ENCODE measurements at regions not wholly inside any gene's neighbourhood (a gene's known extent, or its start where the extent isn't known, plus 50 kb on each side); places are given as distances from the start of the nearest gene placed in this dataset.

GRCh38 chr18:75654851-75655751 is 227.6 kb upstream of the SMIM21 start:
- DNase-seq = no peak

GRCh38 chr18:75654386-75654785 is 226.9 kb upstream of the SMIM21 start:
- H3K9me2 ChIP-seq (replicated peaks; ENCODE audit: insufficient read depth, low read length) = no peaks in the 10 kb centered on the region
- H3K9me3 ChIP-seq (replicated peaks; ENCODE audit: insufficient read depth, low read length) = no peaks in the 10 kb centered on the region
- no peak overlapping the region for H3K27ac ChIP-seq (ENCODE audit: low read length)
- H3K79me2 ChIP-seq (ENCODE audit: low read length) = no peaks in the 10 kb centered on the region
- H3K9ac ChIP-seq (ENCODE audit: low read length) = no peak overlapping the region
- H3K4me1 ChIP-seq (ENCODE audit: low read length) = no peaks in the 10 kb centered on the region
- no peaks in the 10 kb centered on the region for H4K20me1 ChIP-seq (ENCODE audit: insufficient read depth, low read length)
- H3K4me3 ChIP-seq (ENCODE audit: low read length) = no peak overlapping the region
- H3K27me3 ChIP-seq (replicated peaks; ENCODE audit: insufficient read depth, low read length) = no peaks in the 10 kb centered on the region
- DNase-seq = no peak
- no peaks in the 10 kb centered on the region for H3F3A ChIP-seq (ENCODE audit: insufficient read depth, low read length)
- no peaks in the 10 kb centered on the region for H3K36me3 ChIP-seq (replicated peaks; ENCODE audit: insufficient read depth, low read length)
- TF ChIP-seq EZH2phosphoT487 (IDR thresholded peaks at IDR 0.05; ENCODE audit: low read length) (no peak), EZH2 (optimal IDR thresholded peaks at IDR 0.05; ENCODE audit: low read depth, low read length) (no peak)
- no peak overlapping the region for H2AFZ ChIP-seq (ENCODE audit: low read length)
- no peak overlapping the region for H3K4me2 ChIP-seq (ENCODE audit: low read depth, low read length)

More at GRCh38 chr18:75654851-75655751, 227.6 kb upstream of the SMIM21 start:
- Histone ChIP-seq H3K4me1 (ENCODE audit: low read length) (no peaks in the 10 kb centered on the region), H3K79me2 (ENCODE audit: low read length) (no peaks in the 10 kb centered on the region), H3K27me3 (replicated peaks; ENCODE audit: insufficient read depth, low read length) (no peaks in the 10 kb centered on the region), H4K20me1 (ENCODE audit: insufficient read depth, low read length) (no peaks in the 10 kb centered on the region), H3K4me2 (ENCODE audit: low read depth, low read length) (no peak overlapping the region), H3K36me3 (replicated peaks; ENCODE audit: insufficient read depth, low read length) (no peaks in the 10 kb centered on the region), H3K9me2 (replicated peaks; ENCODE audit: insufficient read depth, low read length) (no peaks in the 10 kb centered on the region), H2AFZ (ENCODE audit: low read length) (no peak overlapping the region), H3F3A (ENCODE audit: insufficient read depth, low read length) (no peaks in the 10 kb centered on the region), H3K27ac (ENCODE audit: low read length) (no peak overlapping the region), H3K9ac (ENCODE audit: low read length) (no peak overlapping the region), H3K9me3 (replicated peaks; ENCODE audit: insufficient read depth, low read length) (no peaks in the 10 kb centered on the region), H3K4me3 (ENCODE audit: low read length) (no peak overlapping the region)
- TF ChIP-seq EZH2 (optimal IDR thresholded peaks at IDR 0.05; ENCODE audit: low read depth, low read length) = no peak
- TF ChIP-seq CTCF (IDR thresholded peaks at IDR 0.05; ENCODE audit: low read length) = no peak
- TF ChIP-seq EZH2phosphoT487 (IDR thresholded peaks at IDR 0.05; ENCODE audit: low read length) = no peak

GRCh38 chr18:75652528-75652927 is 225.0 kb upstream of the SMIM21 start:
- Histone ChIP-seq H4K20me1 (ENCODE audit: insufficient read depth, low read length) (no peaks in the 10 kb centered on the region), H3K4me3 (ENCODE audit: low read length) (no peak overlapping the region), H3K9me2 (replicated peaks; ENCODE audit: insufficient read depth, low read length) (no peaks in the 10 kb centered on the region), H3K9ac (ENCODE audit: low read length) (no peak overlapping the region), H3K4me1 (ENCODE audit: low read length) (no peaks in the 10 kb centered on the region), H3F3A (ENCODE audit: insufficient read depth, low read length) (no peaks in the 10 kb centered on the region), H3K4me2 (ENCODE audit: low read depth, low read length) (no peak overlapping the region), H2AFZ (ENCODE audit: low read length) (no peak overlapping the region), H3K79me2 (ENCODE audit: low read length) (no peaks in the 10 kb centered on the region), H3K27me3 (replicated peaks; ENCODE audit: insufficient read depth, low read length) (no peaks in the 10 kb centered on the region), H3K36me3 (replicated peaks; ENCODE audit: insufficient read depth, low read length) (no peaks in the 10 kb centered on the region), H3K9me3 (replicated peaks; ENCODE audit: insufficient read depth, low read length) (no peaks in the 10 kb centered on the region), H3K27ac (ENCODE audit: low read length) (no peak overlapping the region)
- TF ChIP-seq EZH2phosphoT487 (IDR thresholded peaks at IDR 0.05; ENCODE audit: low read length) (no peak), CTCF (IDR thresholded peaks at IDR 0.05; ENCODE audit: low read length) (no peak), EZH2 (optimal IDR thresholded peaks at IDR 0.05; ENCODE audit: low read depth, low read length) (no peak)
- no peak for DNase-seq

- TF ChIP-seq CTCF (IDR thresholded peaks at IDR 0.05; ENCODE audit: low read length) (no peak), EZH2 (optimal IDR thresholded peaks at IDR 0.05; ENCODE audit: low read depth, low read length) (no peak), EZH2phosphoT487 (IDR thresholded peaks at IDR 0.05; ENCODE audit: low read length) (no peak)
- no peak overlapping the region for H3K9ac ChIP-seq (ENCODE audit: low read length)
Measured at GRCh38 chr18:75644871-75645270, 217.4 kb upstream of the SMIM21 start.

More at GRCh38 chr18:75644871-75645270, 217.4 kb upstream of the SMIM21 start:
- H3K9me3 ChIP-seq (replicated peaks; ENCODE audit: insufficient read depth, low read length) = no peaks in the 10 kb centered on the region
- DNase-seq = no peak
- H3F3A ChIP-seq (ENCODE audit: insufficient read depth, low read length) = no peaks in the 10 kb centered on the region
- H3K79me2 ChIP-seq (ENCODE audit: low read length) = no peaks in the 10 kb centered on the region
- no peaks in the 10 kb centered on the region for H3K4me1 ChIP-seq (ENCODE audit: low read length)
- H3K27me3 ChIP-seq (replicated peaks; ENCODE audit: insufficient read depth, low read length) = no peaks in the 10 kb centered on the region
- H3K36me3 ChIP-seq (replicated peaks; ENCODE audit: insufficient read depth, low read length) = no peaks in the 10 kb centered on the region
- no peak overlapping the region for H3K4me3 ChIP-seq (ENCODE audit: low read length)
- no peak overlapping the region for H3K27ac ChIP-seq (ENCODE audit: low read length)
- H3K4me2 ChIP-seq (ENCODE audit: low read depth, low read length) = no peak overlapping the region
- no peaks in the 10 kb centered on the region for H3K9me2 ChIP-seq (replicated peaks; ENCODE audit: insufficient read depth, low read length)
- no peaks in the 10 kb centered on the region for H4K20me1 ChIP-seq (ENCODE audit: insufficient read depth, low read length)
- H2AFZ ChIP-seq (ENCODE audit: low read length) = no peak overlapping the region
